IMR-90 (cell line): ENCODE measurements at regions not wholly inside any gene's neighbourhood (a gene's known extent, or its start where the extent isn't known, plus 50 kb on each side); places are given as distances from the start of the nearest gene placed in this dataset.

Source experiments
- ATAC-seq: fragments of 200-7000 bp; cut with Tn5 transposase; 2 replicates; pipeline ENCODE4 v1.9.1; 2020; ENCODE audit warnings: low read depth, mild to moderate bottlenecking, moderate library complexity
- BruUV-seq: library from RNA; stranded (reverse); fragments of 400-500 nt; replicated peaks from 2 replicates; lab custom pipeline; 2021; lab: Mats Ljungman, UMichigan
- CTCF ChIA-PET: fragments of 300-600 bp; formaldehyde crosslinking; extraction: SDS; loops from one replicate; lab custom pipeline; 2021; ENCODE audit warnings: antibody characterized with exemption; lab: Yijun Ruan, JAX
- POLR2A ChIA-PET: fragments of 300-600 bp; sonication (Branson Sonifier 250); formaldehyde crosslinking; loops from one replicate; lab custom pipeline; 2022; ENCODE audit warnings: antibody characterized with exemption; ENCODE audit not compliant: unreplicated experiment; lab: Charles Lee
- DNase-seq: peaks from one replicate; pipeline ENCODE4 v3.0.0; 2013
- H2AFZ ChIP-seq: replicated peaks from 2 replicates; pipeline ENCODE3; 2013; ENCODE audit warnings: low read length, mild to moderate bottlenecking; ENCODE audit not compliant: poor library complexity
- H2AK5ac ChIP-seq: 2 replicates; pipeline ENCODE4 v1.6.1; 2013; ENCODE audit warnings: low read depth, low read length, inconsistent platforms
- H2AK9ac ChIP-seq: replicated peaks from 2 replicates; pipeline ENCODE3; 2013; ENCODE audit warnings: mild to moderate bottlenecking, low read depth, low read length, moderate library complexity; ENCODE audit not compliant: poor library complexity
- H2BK120ac ChIP-seq: 2 replicates; pipeline ENCODE4 v1.6.1; 2013; ENCODE audit warnings: low read depth, low read length, inconsistent platforms
- H2BK15ac ChIP-seq: 3 replicates; pipeline ENCODE4 v1.6.1; 2013; ENCODE audit warnings: low read depth, low read length, inconsistent platforms
- H2BK20ac ChIP-seq: 2 replicates; pipeline ENCODE4 v1.6.1; 2013; ENCODE audit warnings: low read depth, mild to moderate bottlenecking, inconsistent platforms, low read length, moderate library complexity
- H2BK5ac ChIP-seq: 2 replicates; pipeline ENCODE4 v1.6.1; 2013; ENCODE audit warnings: mild to moderate bottlenecking, low read depth, low read length, inconsistent platforms; ENCODE audit not compliant: poor library complexity, severe bottlenecking
- H3K14ac ChIP-seq: replicated peaks from 2 replicates; pipeline ENCODE4 v1.6.1; 2013; ENCODE audit warnings: low read depth, low read length, inconsistent platforms
- H3K18ac ChIP-seq: 2 replicates; pipeline ENCODE4 v1.6.1; 2013; ENCODE audit warnings: low read depth, low read length, control low read depth
- H3K23ac ChIP-seq: 2 replicates; pipeline ENCODE4 v1.6.1; 2013; ENCODE audit warnings: low read depth, low read length, inconsistent platforms
- H3K27ac ChIP-seq: 2 replicates; pipeline ENCODE4 v1.5.1; 2013; ENCODE audit warnings: mild to moderate bottlenecking, control low read depth, low read length; ENCODE audit not compliant: insufficient read depth
- H3K27me3 ChIP-seq: 2 replicates; pipeline ENCODE4 v1.6.1; 2013; ENCODE audit warnings: low read length; ENCODE audit not compliant: control insufficient read depth, insufficient read depth
- H3K36me3 ChIP-seq: 2 replicates; pipeline ENCODE4 v1.6.1; 2013; ENCODE audit warnings: low read length, mixed read lengths; ENCODE audit not compliant: control insufficient read depth, insufficient read depth
- H3K4ac ChIP-seq: 2 replicates; pipeline ENCODE4 v1.6.1; 2013; ENCODE audit warnings: low read depth, low read length, inconsistent platforms
- H3K4me1 ChIP-seq: 2 replicates; pipeline ENCODE4 v1.6.1; 2013; ENCODE audit warnings: low read length, mixed read lengths; ENCODE audit not compliant: control insufficient read depth, insufficient read depth
- H3K4me2 ChIP-seq: 2 replicates; pipeline ENCODE4 v1.6.1; 2013; ENCODE audit warnings: low read depth, mild to moderate bottlenecking, control low read depth, low read length, moderate library complexity
- H3K4me3 ChIP-seq: 2 replicates; pipeline ENCODE4 v1.5.1; 2013; ENCODE audit warnings: low read depth, mild to moderate bottlenecking, control low read depth, low read length, moderate library complexity; ENCODE audit not compliant: insufficient read depth
- H3K56ac ChIP-seq: 2 replicates; pipeline ENCODE4 v1.6.1; 2013; ENCODE audit warnings: low read length, inconsistent platforms; ENCODE audit not compliant: insufficient read depth; ENCODE audit errors: extremely low read depth
- H3K79me1 ChIP-seq, 2 experiments: 2 replicates each; pipeline ENCODE4 v1.6.1; 2013; ENCODE audit warnings: low read length in 2 of 2, inconsistent platforms in 1 of 2, low read depth in 1 of 2
- H3K9ac ChIP-seq: 2 replicates; pipeline ENCODE4 v1.6.1; 2013; ENCODE audit warnings: low read depth, low read length, control low read depth
- H3K9me1 ChIP-seq: 2 replicates; pipeline ENCODE4 v1.6.1; 2013; ENCODE audit warnings: low read length, inconsistent platforms; ENCODE audit not compliant: insufficient read depth
- H3K9me3 ChIP-seq: 2 replicates; pipeline ENCODE4 v1.6.1; 2013; ENCODE audit warnings: low read length; ENCODE audit not compliant: control insufficient read depth, insufficient read depth
- H4K20me1 ChIP-seq: 2 replicates; pipeline ENCODE4 v1.6.1; 2013; ENCODE audit warnings: low read length, inconsistent platforms; ENCODE audit not compliant: insufficient read depth
- H4K5ac ChIP-seq: 2 replicates; pipeline ENCODE4 v1.6.1; 2013; ENCODE audit warnings: mild to moderate bottlenecking, low read depth, low read length, control low read depth
- H4K8ac ChIP-seq, 2 experiments: 2 replicates each; pipeline ENCODE4 v1.6.1; 2013; ENCODE audit warnings: low read depth in 2 of 2, low read length in 2 of 2, control low read depth in 1 of 2, inconsistent platforms in 1 of 2
- H4K91ac ChIP-seq: 2 replicates; pipeline ENCODE4 v1.6.1; 2013; ENCODE audit warnings: low read depth, low read length, inconsistent platforms; ENCODE audit not compliant: insufficient read depth
- BHLHE40 ChIP-seq: fragments of 150-350 bp; IDR thresholded peaks from 2 replicates; pipeline ENCODE4 v1.6.1; 2016; ENCODE audit warnings: mild to moderate bottlenecking, low read depth, low read length
- CEBPB ChIP-seq: IDR thresholded peaks from 2 replicates; pipeline ENCODE4 v1.6.1; 2012; ENCODE audit warnings: low read depth, low read length, improper control_type of control experiment
- CHD1 ChIP-seq: IDR thresholded peaks from 2 replicates; pipeline ENCODE4 v1.6.1; 2012; ENCODE audit warnings: low read depth, low read length, improper control_type of control experiment
- FOS ChIP-seq: fragments of 150-350 bp; IDR thresholded peaks from 2 replicates; pipeline ENCODE4 v1.6.1; 2016; ENCODE audit warnings: low read depth, low read length
- MAZ ChIP-seq: IDR thresholded peaks from 2 replicates; pipeline ENCODE4 v1.6.1; 2012; ENCODE audit warnings: low read depth, mild to moderate bottlenecking, low read length, improper control_type of control experiment, moderate library complexity, borderline replicate concordance
- MXI1 ChIP-seq: IDR thresholded peaks from 2 replicates; pipeline ENCODE4 v1.6.1; 2012; ENCODE audit warnings: low read depth, mild to moderate bottlenecking, low read length, moderate library complexity, borderline replicate concordance
- NFE2L2 ChIP-seq: fragments of 150-350 bp; IDR thresholded peaks from 2 replicates; pipeline ENCODE4 v1.6.1; 2016; ENCODE audit warnings: low read depth, mild to moderate bottlenecking, low read length
- RCOR1 ChIP-seq: IDR thresholded peaks from 2 replicates; pipeline ENCODE4 v1.6.1; 2012; ENCODE audit warnings: mild to moderate bottlenecking, low read length, improper control_type of control experiment; ENCODE audit not compliant: insufficient replicate concordance
- SMC3 ChIP-seq: fragments of 150-350 bp; IDR thresholded peaks from 2 replicates; pipeline ENCODE4 v1.6.1; 2016; ENCODE audit warnings: low read depth, mild to moderate bottlenecking, antibody characterized with exemption, low read length, moderate library complexity
- WGBS, 2 experiments: methylation state at CpG; one replicate each; pipeline versions ENCODE4 v1.1.5 to v1.1.7; 2013; ENCODE audit warnings: missing lambda C conversion rate in 2 of 2; ENCODE audit not compliant: insufficient read length in 1 of 2; ENCODE audit errors: extremely low coverage in 2 of 2; 5-methylcytosine and 5-hydroxymethylcytosine counted together
- dilution Hi-C: fragments of 300-500 bp; cut with HindIII; formaldehyde crosslinking; loops from one replicate; pipeline ENCODE4 v1.14.3; 2018; ENCODE audit warnings: low sequenced_read_pairs; ENCODE audit not compliant: unreplicated experiment
- in situ Hi-C: fragments of 300-500 bp; cut with MboI; formaldehyde crosslinking; loops from 3 replicates; pipeline ENCODE4 v1.14.3; 2019; ENCODE audit warnings: low sequenced_read_pairs, inconsistent platforms, mixed read lengths
- intact Hi-C: fragments of 100-400 bp; cut with micrococcal nuclease; formaldehyde crosslinking; loops from 2 replicates; pipeline ENCODE4 v1.10.0; 2022
- TF ChIP-seq, protein P1 (sequence below): fragments of 150-350 bp; IDR thresholded peaks from 2 replicates; pipeline ENCODE4 v1.6.1; 2017; ENCODE audit warnings: mild to moderate bottlenecking, antibody characterized with exemption, low read length, low read depth
- TF ChIP-seq, protein P2 (sequence below): fragments of 150-350 bp; IDR thresholded peaks from 2 replicates; pipeline ENCODE4 v1.6.1; 2016; ENCODE audit warnings: low read depth, mild to moderate bottlenecking, low read length, moderate library complexity, borderline replicate concordance

DNA sequence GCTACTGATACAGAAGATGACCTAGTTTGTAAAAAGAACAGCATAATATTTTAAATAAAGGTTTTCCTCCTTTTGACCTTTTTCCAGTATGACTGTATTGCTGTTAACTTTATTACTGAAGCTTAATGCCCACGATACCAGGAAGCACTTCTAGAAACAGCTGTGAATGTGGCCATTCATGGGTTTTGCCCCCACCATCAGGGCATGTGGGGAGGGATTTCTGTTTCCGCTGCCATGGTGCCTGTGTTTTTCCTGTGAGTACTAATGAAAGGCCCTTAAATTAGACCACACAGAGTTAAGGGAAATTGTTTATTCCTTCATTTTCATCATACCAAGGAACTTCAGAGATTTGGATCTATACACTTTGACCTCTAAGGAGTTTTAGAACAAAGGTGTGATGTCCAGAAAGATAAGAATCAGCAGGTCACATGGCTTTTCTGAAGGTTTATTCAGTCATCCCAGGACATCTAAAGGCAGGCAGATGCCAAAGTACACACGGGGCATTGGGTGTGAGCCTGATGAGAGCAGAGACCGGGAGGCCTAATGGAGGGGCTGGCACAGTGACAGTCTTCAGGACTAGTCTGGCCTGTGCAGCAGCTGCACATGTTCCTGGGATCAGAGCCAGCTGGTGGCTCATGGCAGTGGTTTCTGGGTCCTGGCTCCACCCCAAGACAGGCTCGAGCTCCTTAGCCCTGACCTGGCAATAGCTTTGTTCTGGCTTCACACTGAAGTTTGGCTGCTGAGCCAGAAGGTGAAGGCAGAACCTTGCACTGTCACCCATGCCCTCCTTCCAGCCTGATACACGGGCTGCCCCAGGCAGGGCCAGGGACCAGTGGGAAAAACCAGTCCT, 190.9 kb downstream of the REEP3 start:
- no TSS peak for BruUV-seq
- peak overlapping the region; percentile 66 for H3K14ac ChIP-seq
- no peak overlapping the region for H3K27ac ChIP-seq
- ChIA-PET CTCF (interaction anchor here (0.6 to 1.0 kb wide), 2 partner anchors 78 to 545 kb away, joined by 3 to 4 read pairs; no protein-coding TSS in a partner anchor), POLR2A (no interaction called here)
- peak overlapping the region; percentile 43 for H2BK120ac ChIP-seq
- in situ Hi-C loops, result loop anchor here (5.0 to 10.0 kb wide), 2 partner anchors 80 to 247 kb away; partner anchors contain the start of gene JMJD1C
- no peaks in the 10 kb centered on the region for H3K36me3 ChIP-seq
- H2BK5ac ChIP-seq, result no peak overlapping the region
- H2AK9ac ChIP-seq, result peak overlapping the region; percentile 47
- dilution Hi-C loops, result loop anchor here (25.0 kb wide), 1 partner anchor 550 kb away; no protein-coding TSS in a partner anchor
- H3K18ac ChIP-seq, result peak overlapping the region; percentile 24; the same call in 1 of the 2 replicates
- H2BK20ac ChIP-seq, result peak overlapping the region; percentile 52
- peak overlapping the region; percentile 50 for H3K4ac ChIP-seq
- H4K20me1 ChIP-seq, result no peaks in the 10 kb centered on the region; the same call in 1 of the 2 replicates
- H3K4me3 ChIP-seq, result no peak overlapping the region
- peaks cover 17% of the 10 kb centered on the region for H3K4me1 ChIP-seq
- H2AFZ ChIP-seq, result peak overlapping the region; percentile 50
- intact Hi-C loops, result loop anchor here (1.0 to 2.0 kb wide), 3 partner anchors 82 to 545 kb away; no protein-coding TSS in a partner anchor
- H3K9me3 ChIP-seq, result no peaks in the 10 kb centered on the region
- no peak overlapping the region for H3K56ac ChIP-seq
- DNase-seq (peak; percentile 97), ATAC-seq (peak; percentile 79)
- H4K5ac ChIP-seq, result no peak overlapping the region
- H4K8ac ChIP-seq, result no peak overlapping the region
- H2BK15ac ChIP-seq, result peak overlapping the region; percentile 38; the same call in 1 of the 3 replicates
- H3K9ac ChIP-seq, result no peak overlapping the region
- peaks cover 6% of the 10 kb centered on the region; the same call in 1 of the 2 replicates for H3K9me1 ChIP-seq
- no peak overlapping the region for H3K23ac ChIP-seq
- H2AK5ac ChIP-seq, result peak overlapping the region; percentile 40; the same call in 1 of the 2 replicates
- H3K79me1 ChIP-seq, result no peaks in the 10 kb centered on the region
- H3K4me2 ChIP-seq, result no peak overlapping the region
- H4K91ac ChIP-seq, result peak overlapping the region; percentile 19; the same call in 1 of the 2 replicates
- WGBS, 2 experiments, result 11% methylated on average over 3 of the region's 6 CpGs; no CpG with 5 or more reads in 1 of the 2 experiments
- no peaks in the 10 kb centered on the region for H3K27me3 ChIP-seq
- TF ChIP-seq, protein P1, sequence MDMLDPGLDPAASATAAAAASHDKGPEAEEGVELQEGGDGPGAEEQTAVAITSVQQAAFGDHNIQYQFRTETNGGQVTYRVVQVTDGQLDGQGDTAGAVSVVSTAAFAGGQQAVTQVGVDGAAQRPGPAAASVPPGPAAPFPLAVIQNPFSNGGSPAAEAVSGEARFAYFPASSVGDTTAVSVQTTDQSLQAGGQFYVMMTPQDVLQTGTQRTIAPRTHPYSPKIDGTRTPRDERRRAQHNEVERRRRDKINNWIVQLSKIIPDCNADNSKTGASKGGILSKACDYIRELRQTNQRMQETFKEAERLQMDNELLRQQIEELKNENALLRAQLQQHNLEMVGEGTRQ, result peak; percentile 75; the same call in 1 of the 2 replicates
- TF ChIP-seq RCOR1, result peak; percentile 46
- TF ChIP-seq BHLHE40, result peak; percentile 43; the same call in 1 of the 2 replicates
- TF ChIP-seq, protein P2, sequence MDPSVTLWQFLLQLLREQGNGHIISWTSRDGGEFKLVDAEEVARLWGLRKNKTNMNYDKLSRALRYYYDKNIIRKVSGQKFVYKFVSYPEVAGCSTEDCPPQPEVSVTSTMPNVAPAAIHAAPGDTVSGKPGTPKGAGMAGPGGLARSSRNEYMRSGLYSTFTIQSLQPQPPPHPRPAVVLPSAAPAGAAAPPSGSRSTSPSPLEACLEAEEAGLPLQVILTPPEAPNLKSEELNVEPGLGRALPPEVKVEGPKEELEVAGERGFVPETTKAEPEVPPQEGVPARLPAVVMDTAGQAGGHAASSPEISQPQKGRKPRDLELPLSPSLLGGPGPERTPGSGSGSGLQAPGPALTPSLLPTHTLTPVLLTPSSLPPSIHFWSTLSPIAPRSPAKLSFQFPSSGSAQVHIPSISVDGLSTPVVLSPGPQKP, result 0 out of 2 replicates have a peak, but pooled peaks have one; percentile 2
- TF ChIP-seq FOS, result 0 out of 2 replicates have a peak, but pooled peaks have one; percentile 23
- peak; percentile 83; the same call in 1 of the 2 replicates for TF ChIP-seq MXI1
- peak; percentile 2; the same call in 1 of the 2 replicates for TF ChIP-seq SMC3
- no peak for TF ChIP-seq CHD1
- TF ChIP-seq NFE2L2, result no peak
- TF ChIP-seq CEBPB, result no peak
- TF ChIP-seq MAZ, result no peak
